ENCODE measurements at regions not wholly inside any gene's neighbourhood (a gene's known extent, or its start where the extent isn't known, plus 50 kb on each side); places are given as distances from the start of the nearest gene placed in this dataset.

- Mint-ChIP-seq H3K27ac (ENCODE audit: unreplicated experiment) (no peak overlapping the region), H3K4me1 (ENCODE audit: unreplicated experiment) (no peaks in the 10 kb centered on the region), H3K27me3 (ENCODE audit: unreplicated experiment) (no peaks in the 10 kb centered on the region), H3K9me3 (ENCODE audit: unreplicated experiment) (no peaks in the 10 kb centered on the region), H3K4me3 (ENCODE audit: unreplicated experiment) (no peak overlapping the region), H3K36me3 (ENCODE audit: unreplicated experiment) (no peaks in the 10 kb centered on the region)
- no peak for TF ChIP-seq CTCF (IDR thresholded peaks at IDR 0.05)
- no peak for DNase-seq (ENCODE audit: extremely low spot score, unreplicated experiment)
Measured at GRCh38 chr9:23638011-23638410, 188.0 kb downstream of the ELAVL2 start.

GRCh38 chr9:23638837-23639426, 187.1 kb downstream of the ELAVL2 start:
- no peak for TF ChIP-seq CTCF (IDR thresholded peaks at IDR 0.05)
- Mint-ChIP-seq H3K27ac (ENCODE audit: unreplicated experiment) (no peak overlapping the region), H3K9me3 (ENCODE audit: unreplicated experiment) (no peaks in the 10 kb centered on the region), H3K4me1 (ENCODE audit: unreplicated experiment) (no peaks in the 10 kb centered on the region), H3K36me3 (ENCODE audit: unreplicated experiment) (no peaks in the 10 kb centered on the region), H3K27me3 (ENCODE audit: unreplicated experiment) (no peaks in the 10 kb centered on the region), H3K4me3 (ENCODE audit: unreplicated experiment) (no peak overlapping the region)
- no peak for DNase-seq (ENCODE audit: extremely low spot score, unreplicated experiment)

Data from osteocyte (in vitro differentiated cells).